Peyer's patch (tissue), 4 donors: ENCODE measurements at regions not wholly inside any gene's neighbourhood (a gene's known extent, or its start where the extent isn't known, plus 50 kb on each side); places are given as distances from the start of the nearest gene placed in this dataset.

Experiments used
- POLR2A ChIP-seq, 2 donors: fragments of 450-650 bp; IDR thresholded peaks; one replicate each; pipeline ENCODE4 v1.5.1; 2017; ENCODE audit warnings: antibody characterized with exemption in 2 of 2, mild to moderate bottlenecking in 2 of 2, moderate library complexity in 2 of 2
- TF ChIP-seq, protein P1 (sequence below), 6 experiments: fragments of 450-650 bp in 4 of 6; fragments of 200-600 bp in 2 of 6; sonication (generic) in 1 of 6; IDR thresholded peaks; one replicate each; pipeline ENCODE4 v1.5.1; 2017 to 2019; ENCODE audit warnings: antibody characterized with exemption in 6 of 6, mild to moderate bottlenecking in 3 of 6, moderate library complexity in 1 of 6

DNA sequence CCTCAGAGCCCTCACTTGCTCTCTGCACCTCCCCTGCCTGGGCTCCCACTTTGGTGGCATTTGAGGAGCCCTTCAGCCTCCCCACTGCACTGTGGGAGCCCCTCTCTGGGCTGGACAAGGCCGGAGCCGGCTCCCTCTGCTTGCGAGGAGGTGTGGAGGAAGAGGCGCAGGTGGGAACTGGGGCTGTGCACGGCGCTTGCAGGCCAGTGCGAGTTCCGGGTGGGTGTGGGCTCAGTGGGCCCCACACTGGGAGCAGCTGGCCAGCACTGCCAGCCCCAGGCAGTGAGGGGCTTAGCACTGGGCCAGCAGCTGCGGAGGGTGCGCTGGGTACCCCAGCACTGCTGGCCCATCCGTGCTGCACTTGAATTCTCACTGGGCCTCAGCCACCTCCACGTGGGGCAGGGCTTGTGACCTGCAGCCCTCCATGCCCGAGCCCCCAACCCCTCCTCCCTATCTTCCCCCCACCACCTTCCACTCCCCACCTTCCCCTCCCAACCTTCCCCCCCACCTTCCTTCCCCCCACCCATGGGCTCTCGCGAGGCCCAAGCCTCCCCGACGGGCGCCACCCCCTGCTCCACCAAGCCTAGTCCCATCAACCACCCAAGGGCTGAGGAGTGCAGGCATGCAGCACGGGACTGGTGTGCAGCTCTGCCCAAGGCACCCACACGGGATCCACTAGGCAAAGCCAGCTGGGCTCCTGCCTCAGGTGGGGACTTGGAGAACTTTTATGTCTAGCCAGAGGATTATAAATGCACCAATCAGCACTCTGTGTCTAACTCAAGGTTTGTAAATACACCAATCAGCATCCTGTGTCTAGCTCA, 113.5 kb upstream of the BEND4 start:
- TF ChIP-seq, protein P1, sequence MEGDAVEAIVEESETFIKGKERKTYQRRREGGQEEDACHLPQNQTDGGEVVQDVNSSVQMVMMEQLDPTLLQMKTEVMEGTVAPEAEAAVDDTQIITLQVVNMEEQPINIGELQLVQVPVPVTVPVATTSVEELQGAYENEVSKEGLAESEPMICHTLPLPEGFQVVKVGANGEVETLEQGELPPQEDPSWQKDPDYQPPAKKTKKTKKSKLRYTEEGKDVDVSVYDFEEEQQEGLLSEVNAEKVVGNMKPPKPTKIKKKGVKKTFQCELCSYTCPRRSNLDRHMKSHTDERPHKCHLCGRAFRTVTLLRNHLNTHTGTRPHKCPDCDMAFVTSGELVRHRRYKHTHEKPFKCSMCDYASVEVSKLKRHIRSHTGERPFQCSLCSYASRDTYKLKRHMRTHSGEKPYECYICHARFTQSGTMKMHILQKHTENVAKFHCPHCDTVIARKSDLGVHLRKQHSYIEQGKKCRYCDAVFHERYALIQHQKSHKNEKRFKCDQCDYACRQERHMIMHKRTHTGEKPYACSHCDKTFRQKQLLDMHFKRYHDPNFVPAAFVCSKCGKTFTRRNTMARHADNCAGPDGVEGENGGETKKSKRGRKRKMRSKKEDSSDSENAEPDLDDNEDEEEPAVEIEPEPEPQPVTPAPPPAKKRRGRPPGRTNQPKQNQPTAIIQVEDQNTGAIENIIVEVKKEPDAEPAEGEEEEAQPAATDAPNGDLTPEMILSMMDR (IDR thresholded peaks at IDR 0.05), result no peak
- TF ChIP-seq POLR2A (IDR thresholded peaks at IDR 0.05), result no peak
